Body of pancreas (tissue), 4 donors: ENCODE measurements at regions not wholly inside any gene's neighbourhood (a gene's known extent, or its start where the extent isn't known, plus 50 kb on each side); places are given as distances from the start of the nearest gene placed in this dataset.

ENCODE experiments used
- CTCF ChIP-seq, 7 experiments: fragments of 450-650 bp in 4 of 7; fragments of 200-600 bp in 3 of 7; sonication (generic) in 3 of 7; IDR thresholded peaks; one replicate each; pipeline ENCODE4 v1.5.1; 2016 to 2019; ENCODE audit warnings: antibody characterized with exemption in 7 of 7
- POLR2A ChIP-seq, 3 donors: fragments of 450-650 bp; IDR thresholded peaks; one replicate each; pipeline ENCODE4 v1.6.1; 2016; ENCODE audit warnings: antibody characterized with exemption in 3 of 3, mild to moderate bottlenecking in 2 of 3

GRCh38 chr10:2054728-2055127 lies 317.4 kb upstream of the ADARB2 start:
- no peak for TF ChIP-seq CTCF (IDR thresholded peaks at IDR 0.05)
- no peak for TF ChIP-seq POLR2A (IDR thresholded peaks at IDR 0.05)
